HG02678 (cell line): ENCODE measurements at regions not wholly inside any gene's neighbourhood (a gene's known extent, or its start where the extent isn't known, plus 50 kb on each side); places are given as distances from the start of the nearest gene placed in this dataset.
"Not testable (repeated sequence)": the region's sequence is repeated elsewhere in the genome, so short reads cannot be mapped to it uniquely, and the experiment has no call there.

Experiments
- ATAC-seq: cut with Tn5 transposase; IDR thresholded peaks from one replicate; pipeline ENCODE4 v1.9.1; 2021; ENCODE audit warnings: mild to moderate bottlenecking, moderate library complexity; ENCODE audit not compliant: unreplicated experiment

DNA sequence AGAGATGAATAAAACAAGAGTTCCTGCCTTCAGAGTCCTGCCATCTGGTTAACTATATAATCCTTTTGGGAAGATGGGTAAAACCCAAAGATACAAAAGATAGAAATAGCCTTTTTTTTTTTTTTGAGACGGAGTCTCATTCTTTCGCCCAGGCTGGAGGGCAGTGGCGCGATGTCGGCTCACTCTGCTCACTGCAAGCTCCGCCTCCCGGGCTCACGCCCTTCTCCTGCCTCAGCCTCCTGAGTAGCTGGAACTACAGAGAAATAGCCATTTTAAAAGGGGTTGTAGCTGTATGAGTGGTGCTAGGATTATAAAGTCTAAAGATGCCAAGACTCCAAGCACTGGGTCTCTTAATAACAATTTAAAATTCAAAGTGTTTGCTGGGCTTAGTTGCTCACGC lies 97.2 kb downstream of the KDR start:
- no peak for ATAC-seq

DNA sequence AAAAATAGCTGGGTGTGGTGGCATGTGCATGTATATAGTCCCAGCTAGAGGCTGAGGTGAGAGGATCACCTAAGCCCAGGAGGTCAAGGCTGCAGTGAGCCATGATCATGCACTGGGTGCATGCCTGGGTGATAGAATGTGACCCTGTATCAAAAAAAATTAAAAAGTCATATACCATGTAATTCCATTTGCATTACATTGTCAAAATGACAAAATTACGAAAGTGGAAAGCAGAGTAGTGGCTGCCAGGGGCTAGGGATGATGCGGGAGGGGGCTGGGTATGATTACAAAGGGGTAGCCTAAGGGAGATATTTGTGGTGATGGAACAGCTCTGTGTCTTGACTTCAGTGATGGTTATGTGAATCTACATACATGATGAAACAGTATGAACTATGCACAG lies 97.8 kb downstream of the KDR start:
- ATAC-seq = no peak

- not testable (repeated sequence) for ATAC-seq
These were observed 99.9 kb downstream of the KDR start for GRCh38 chr4:55025456-55025855.

DNA sequence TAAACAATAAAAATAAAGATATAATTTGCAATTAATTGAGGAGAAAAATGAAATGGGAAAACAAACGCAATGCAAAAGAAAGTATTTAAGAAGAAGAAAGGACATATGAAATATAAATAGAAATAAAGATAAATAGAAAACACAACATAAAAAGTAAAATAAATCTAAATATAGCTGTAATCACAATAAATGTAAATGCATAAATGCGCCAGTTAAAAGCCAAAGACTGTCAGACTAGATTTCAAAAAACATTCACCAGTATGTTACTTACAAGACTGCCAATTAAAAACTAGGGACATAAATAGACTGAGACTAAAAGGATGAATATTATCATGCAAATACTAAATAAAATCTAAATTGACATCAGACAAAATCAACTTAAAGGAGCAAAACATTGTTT lies 102.4 kb downstream of the KDR start:
- ATAC-seq = no peak

DNA sequence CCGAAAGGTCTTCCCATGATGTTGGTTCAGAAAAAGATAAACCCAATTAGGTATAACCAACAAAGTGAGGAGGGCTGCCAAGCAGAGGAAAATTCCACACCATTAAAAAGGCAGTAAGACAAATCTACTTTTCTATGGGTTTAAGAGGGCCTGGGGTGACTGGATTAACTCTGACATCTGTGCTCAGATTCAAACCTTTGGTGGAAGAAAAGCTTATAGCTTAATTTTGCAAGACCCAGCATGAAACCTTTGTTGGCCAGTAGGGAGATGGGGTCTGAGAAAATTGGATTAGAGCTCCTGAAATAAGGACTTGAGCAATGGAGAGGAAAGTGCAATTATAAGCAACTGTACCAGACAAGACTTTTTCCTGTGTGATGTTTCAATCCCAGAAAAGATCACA lies 104.2 kb downstream of the KDR start:
- ATAC-seq = no peak

GRCh38 chr4:55020131-55020530 lies 105.3 kb downstream of the KDR start:
- ATAC-seq = no peak

- ATAC-seq = no peak
These were observed 106.4 kb downstream of the KDR start for GRCh38 chr4:55018978-55019377.

- ATAC-seq = no peak
These were observed 106.9 kb downstream of the KDR start for GRCh38 chr4:55018521-55018920.

- no peak for ATAC-seq
These were observed 108.0 kb downstream of the KDR start for GRCh38 chr4:55017406-55017805.

- no peak for ATAC-seq
These were observed 109.3 kb downstream of the KDR start for GRCh38 chr4:55016131-55016530.

GRCh38 chr4:55014876-55015275 lies 110.5 kb downstream of the KDR start:
- ATAC-seq = no peak

GRCh38 chr4:55013431-55013955 lies 111.9 kb downstream of the KDR start:
- no peak for ATAC-seq

- no peak for ATAC-seq
These were observed 112.8 kb downstream of the KDR start for GRCh38 chr4:55012363-55013230.

DNA sequence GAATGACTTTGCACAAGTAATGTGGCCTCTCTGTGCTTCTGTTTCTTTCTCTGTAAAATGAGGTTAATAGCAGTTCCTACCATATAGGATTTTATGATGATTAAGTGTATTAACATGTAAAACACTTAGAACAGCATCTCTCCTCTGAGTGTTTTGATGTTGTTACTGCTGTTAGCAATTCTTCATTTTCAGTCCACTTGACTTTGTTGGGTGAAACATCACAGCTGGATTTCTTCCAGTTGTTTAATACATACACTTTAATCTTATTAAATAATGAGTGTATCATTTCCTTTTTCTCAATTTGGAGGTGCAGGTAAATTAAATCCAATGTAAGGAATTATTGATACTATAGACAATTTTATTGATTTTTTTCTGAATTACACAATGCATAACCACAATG lies 113.6 kb downstream of the KDR start:
- ATAC-seq = no peak

DNA sequence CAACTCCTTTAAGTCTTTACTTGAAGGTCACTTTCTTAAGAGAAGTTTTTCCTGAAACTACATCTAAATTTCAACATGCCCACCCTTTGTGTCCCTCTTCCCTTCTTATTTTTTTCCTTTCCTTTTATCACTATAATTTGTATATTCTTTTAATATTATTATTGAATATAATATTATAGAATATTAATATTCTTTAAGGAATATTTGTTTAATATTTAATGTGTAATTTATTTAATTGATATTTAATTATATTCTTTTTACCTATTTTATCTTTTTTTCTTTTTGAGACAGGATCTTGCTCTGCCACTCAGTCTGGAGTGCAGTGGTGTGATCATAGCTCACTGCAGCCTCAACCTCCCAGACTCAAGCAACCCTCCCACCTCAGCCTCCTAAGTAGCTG lies 114.8 kb downstream of the KDR start:
- no peak for ATAC-seq

DNA sequence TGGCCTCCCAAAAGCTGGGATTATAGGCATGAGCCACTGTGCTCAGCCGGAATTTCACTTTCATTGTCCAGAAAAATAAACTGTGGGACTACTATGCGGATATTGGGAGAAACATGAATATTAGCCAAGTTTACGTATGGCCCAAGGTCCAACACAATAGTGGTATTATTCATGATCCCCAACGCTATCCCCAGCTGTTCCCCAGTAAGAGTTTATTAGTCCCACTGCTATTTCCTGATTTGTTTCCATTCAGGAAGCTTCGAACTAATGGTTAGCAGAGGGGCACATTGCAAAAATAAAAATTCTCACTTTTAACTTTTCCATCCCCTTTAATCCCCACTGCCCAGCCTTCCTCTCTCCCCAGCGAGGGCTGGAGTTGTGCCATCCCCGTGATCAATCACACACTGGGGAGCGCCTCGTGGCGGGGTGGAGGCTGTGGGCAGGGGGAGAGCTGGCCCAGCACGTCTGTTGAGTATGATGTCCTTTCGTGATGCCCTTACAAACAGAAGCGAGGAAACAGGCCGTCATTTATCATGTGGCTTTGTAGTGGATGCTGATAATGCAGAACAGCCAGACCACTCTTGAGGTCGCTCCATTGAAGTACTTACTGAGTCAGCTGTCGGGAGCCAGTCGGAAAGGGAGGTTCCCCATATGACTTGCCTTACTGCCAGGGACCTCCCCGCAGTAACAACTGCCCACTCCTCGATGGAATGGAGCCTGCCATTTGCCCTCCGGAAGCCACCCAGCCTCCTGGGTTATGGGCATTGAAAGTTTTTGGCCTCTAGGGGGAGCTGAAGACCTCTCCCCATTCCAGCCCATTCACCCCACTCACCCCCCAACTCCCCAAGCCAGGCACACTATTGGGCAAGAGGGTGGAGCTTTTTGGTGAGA lies 117.0 kb downstream of the KDR start:
- ATAC-seq = no peak

DNA sequence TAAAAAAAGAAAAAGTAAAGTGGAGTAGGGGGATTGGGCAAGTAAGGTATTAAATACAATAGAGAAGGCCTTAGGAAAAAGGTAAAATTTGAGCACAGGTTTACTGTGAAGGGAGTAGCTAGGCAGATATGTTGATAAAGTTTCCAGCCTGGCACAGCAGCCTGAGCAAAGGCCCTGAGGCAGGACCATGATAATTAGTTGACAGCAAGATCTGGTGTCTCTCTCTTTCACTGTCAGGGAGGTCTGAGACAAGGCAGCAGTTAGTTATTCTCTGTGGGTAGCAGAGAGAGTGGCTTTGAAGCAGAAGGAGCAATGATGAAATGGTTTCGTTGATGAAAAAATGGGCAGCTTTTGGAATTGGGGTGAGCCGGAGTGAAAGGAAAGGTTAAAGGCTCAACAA lies 119.5 kb downstream of the KDR start:
- ATAC-seq = no peak

DNA sequence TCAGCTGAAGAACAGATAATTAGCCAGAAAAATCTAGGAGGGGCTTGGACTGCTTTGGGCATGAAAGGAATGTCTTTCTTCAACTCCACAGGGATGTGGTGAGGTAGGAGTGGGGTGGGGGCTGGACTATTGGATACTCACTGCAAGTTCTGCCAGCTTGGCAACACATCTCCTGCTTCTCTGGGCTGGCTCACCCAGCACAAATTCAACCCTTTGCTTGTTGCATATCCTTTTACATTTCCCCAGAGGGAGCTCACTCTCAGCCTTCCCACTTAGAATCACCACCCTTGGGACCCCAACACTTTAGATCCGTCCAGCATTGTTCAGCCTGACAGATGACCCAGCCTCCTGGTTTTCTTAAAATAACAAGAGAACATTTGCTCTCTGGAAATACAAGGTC lies 120.6 kb downstream of the KDR start:
- no peak for ATAC-seq

GRCh38 chr4:55002431-55002830 lies 123.0 kb downstream of the KDR start:
- no peak for ATAC-seq

DNA sequence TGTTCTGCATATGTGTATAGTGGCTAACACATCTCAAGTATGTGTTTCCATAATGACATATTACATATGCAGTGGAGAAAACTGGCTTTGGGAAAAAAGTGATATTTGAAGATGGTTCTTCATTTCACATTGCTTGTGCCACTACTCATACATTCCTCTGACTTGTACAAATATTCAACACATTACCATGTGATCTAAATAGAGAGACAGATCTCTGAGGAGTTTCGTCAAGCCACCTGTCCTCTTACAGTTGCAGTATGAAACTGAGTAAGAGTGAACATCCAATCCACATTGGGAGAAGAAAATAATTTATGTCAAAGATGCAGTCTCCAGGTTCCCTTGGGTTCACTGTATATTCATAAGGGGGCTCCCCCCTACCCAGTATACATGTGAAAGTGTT lies 123.9 kb downstream of the KDR start:
- no peak for ATAC-seq

DNA sequence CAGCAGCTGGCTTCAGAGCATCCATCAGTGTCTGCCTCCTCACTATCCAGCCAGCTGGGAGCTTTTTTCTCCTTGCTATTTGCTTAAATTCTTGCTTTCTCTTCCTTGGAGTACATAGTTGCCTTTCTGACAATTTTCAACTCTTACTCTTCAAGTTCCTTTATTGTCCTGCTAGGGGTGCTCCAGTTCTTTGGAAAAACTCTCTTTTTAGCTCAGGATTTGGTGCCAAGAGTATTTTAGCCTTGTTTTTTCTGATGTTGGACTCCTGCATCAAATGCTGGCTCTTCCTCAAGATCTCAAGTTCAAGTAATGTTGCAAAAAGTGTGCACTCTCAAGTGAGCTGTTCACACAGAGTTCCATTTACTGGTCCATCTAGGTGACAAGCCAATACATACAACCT lies 126.4 kb downstream of the KDR start:
- no peak for ATAC-seq
